Nephron progenitor cell (in vitro differentiated cells): ENCODE measurements at regions not wholly inside any gene's neighbourhood (a gene's known extent, or its start where the extent isn't known, plus 50 kb on each side); places are given as distances from the start of the nearest gene placed in this dataset.

Experiments
- DNase-seq: peaks from one replicate; pipeline ENCODE4 v3.0.0; 2021
- H3K27ac Mint-ChIP-seq: 2 replicates; pipeline ENCODE4 v1.8.0; 2021; ENCODE audit warnings: mild to moderate bottlenecking, moderate library complexity, mixed read lengths
- H3K27me3 Mint-ChIP-seq: 2 replicates; pipeline ENCODE4 v1.8.0; 2021; ENCODE audit warnings: mild to moderate bottlenecking, low read depth, mixed read lengths; ENCODE audit not compliant: poor library complexity
- H3K36me3 Mint-ChIP-seq: 2 replicates; pipeline ENCODE4 v1.8.0; 2021; ENCODE audit warnings: low read depth, mixed read lengths
- H3K4me1 Mint-ChIP-seq: 2 replicates; pipeline ENCODE4 v1.8.0; 2021; ENCODE audit warnings: mixed read lengths
- H3K4me3 Mint-ChIP-seq: 2 replicates; pipeline ENCODE4 v1.8.0; 2021; ENCODE audit warnings: mild to moderate bottlenecking, moderate library complexity, mixed read lengths
- H3K9me3 Mint-ChIP-seq: 2 replicates; pipeline ENCODE4 v1.8.0; 2021; ENCODE audit warnings: mild to moderate bottlenecking, moderate library complexity, mixed read lengths
- TF ChIP-seq, protein P1 (sequence below): fragments of 200-600 bp; sonication (generic); IDR thresholded peaks from 2 replicates; pipeline ENCODE4 v1.5.0; 2021; ENCODE audit warnings: antibody characterized with exemption

DNA sequence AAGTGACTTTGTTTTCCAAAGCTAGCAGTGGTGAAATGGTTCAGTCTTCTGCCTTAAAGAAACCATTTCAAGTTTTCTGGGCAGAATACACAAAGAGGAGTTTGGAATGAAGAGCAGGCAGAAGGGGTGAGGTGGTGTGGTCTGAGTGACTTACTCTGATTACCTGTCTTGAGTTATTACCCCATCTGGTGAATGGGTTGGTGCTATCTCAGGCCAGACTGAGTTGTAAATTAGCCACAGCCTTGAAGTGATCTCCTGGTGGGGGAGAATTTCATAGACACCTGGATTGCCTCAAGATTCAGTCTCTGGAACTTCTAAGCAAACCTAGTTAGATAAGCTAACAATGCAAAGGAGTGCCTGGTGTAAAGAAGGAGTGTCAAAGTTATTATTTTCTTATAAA is 983.5 kb upstream of the NXPH2 start:
- no peak for DNase-seq
- TF ChIP-seq, protein P1, sequence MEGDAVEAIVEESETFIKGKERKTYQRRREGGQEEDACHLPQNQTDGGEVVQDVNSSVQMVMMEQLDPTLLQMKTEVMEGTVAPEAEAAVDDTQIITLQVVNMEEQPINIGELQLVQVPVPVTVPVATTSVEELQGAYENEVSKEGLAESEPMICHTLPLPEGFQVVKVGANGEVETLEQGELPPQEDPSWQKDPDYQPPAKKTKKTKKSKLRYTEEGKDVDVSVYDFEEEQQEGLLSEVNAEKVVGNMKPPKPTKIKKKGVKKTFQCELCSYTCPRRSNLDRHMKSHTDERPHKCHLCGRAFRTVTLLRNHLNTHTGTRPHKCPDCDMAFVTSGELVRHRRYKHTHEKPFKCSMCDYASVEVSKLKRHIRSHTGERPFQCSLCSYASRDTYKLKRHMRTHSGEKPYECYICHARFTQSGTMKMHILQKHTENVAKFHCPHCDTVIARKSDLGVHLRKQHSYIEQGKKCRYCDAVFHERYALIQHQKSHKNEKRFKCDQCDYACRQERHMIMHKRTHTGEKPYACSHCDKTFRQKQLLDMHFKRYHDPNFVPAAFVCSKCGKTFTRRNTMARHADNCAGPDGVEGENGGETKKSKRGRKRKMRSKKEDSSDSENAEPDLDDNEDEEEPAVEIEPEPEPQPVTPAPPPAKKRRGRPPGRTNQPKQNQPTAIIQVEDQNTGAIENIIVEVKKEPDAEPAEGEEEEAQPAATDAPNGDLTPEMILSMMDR = no peak

DNA sequence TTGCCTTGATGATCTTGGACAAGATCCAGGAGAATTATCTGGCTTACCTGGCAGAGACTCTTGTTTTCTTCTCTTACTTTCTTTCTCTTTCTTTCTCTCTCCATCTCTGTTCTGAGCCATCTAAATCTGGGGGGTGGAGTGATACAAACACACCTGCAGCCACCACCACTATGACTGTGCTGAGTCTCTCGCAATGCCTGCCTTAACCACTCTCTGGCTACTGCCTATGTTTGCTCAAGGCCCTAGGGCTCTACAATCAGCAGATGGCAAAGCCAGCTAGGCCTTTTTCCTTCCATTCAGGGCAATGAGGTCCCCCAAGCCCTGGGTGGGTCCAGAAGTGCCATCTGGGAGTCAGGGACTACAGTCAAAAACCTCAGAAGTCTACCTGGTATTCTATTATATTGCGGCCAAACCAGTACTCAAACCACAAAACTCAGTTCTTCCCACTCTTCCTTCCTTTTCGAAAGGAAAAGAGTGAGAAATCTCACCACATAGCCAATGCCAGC is 978.9 kb upstream of the NXPH2 start:
- no peak overlapping the region for H3K27ac Mint-ChIP-seq
- no peak overlapping the region for H3K4me3 Mint-ChIP-seq
- TF ChIP-seq, protein P1 = no peak
- peaks cover 3% of the 10 kb centered on the region for H3K27me3 Mint-ChIP-seq
- peaks cover 6% of the 10 kb centered on the region for H3K4me1 Mint-ChIP-seq
- peaks cover 32% of the 10 kb centered on the region for H3K9me3 Mint-ChIP-seq
- no peaks in the 10 kb centered on the region for H3K36me3 Mint-ChIP-seq
- DNase-seq = no peak

More for the DNA sequence above, 983.5 kb upstream of the NXPH2 start:
- Mint-ChIP-seq H3K27ac (no peak overlapping the region), H3K4me1 (peaks cover 31% of the 10 kb centered on the region), H3K9me3 (peaks cover 4% of the 10 kb centered on the region), H3K4me3 (no peak overlapping the region), H3K27me3 (peaks cover 3% of the 10 kb centered on the region), H3K36me3 (no peaks in the 10 kb centered on the region)

DNA sequence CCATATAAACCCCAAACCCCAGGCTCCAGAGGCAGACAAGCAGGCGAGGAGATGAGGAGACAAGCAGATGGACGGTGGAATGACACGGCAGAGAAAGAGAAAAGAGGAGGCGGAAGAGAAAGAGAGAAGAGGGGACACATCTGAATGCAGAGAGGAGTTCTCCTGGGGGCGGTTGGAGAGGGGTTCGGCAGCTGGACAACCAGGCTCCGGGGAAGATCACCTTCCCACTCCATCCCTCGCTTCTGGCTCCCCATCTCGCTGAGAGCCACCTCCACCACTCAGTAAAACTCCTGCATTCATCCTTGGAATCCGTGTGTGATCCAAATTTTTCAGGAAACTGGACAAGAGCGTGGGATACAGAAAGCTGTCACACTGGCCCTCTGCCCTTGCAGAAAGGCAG is 966.7 kb upstream of the NXPH2 start:
- H3K27me3 Mint-ChIP-seq = peaks cover 6% of the 10 kb centered on the region
- H3K36me3 Mint-ChIP-seq = no peaks in the 10 kb centered on the region
- H3K4me3 Mint-ChIP-seq = no peak overlapping the region
- TF ChIP-seq, protein P1 = no peak
- H3K27ac Mint-ChIP-seq = no peak overlapping the region
- no peak for DNase-seq
- H3K4me1 Mint-ChIP-seq = no peaks in the 10 kb centered on the region
- peaks cover 16% of the 10 kb centered on the region for H3K9me3 Mint-ChIP-seq

DNA sequence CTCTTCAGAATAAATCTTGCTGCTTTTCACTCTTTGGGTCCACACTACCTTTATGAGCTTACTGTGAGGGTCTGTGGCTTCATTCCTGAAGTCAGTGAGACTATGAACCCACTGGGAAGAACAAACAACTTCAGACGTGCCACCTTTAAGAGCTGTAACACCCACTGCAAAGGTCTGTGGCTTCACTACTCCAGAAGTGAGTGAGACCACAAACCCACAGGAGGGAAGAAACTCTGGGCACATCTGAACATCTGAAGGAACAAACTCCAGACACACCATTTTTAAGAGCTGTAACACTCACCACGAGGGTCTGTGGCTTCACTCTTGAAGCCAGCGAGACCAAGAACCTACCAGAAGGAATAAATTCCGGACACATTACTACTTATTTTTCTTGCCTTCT is 964.1 kb upstream of the NXPH2 start:
- Mint-ChIP-seq H3K9me3 (peaks cover 6% of the 10 kb centered on the region), H3K27ac (no peak overlapping the region), H3K4me3 (no peak overlapping the region), H3K4me1 (no peaks in the 10 kb centered on the region), H3K27me3 (peaks cover 6% of the 10 kb centered on the region), H3K36me3 (no peaks in the 10 kb centered on the region)
- TF ChIP-seq, protein P1 = no peak
- no peak for DNase-seq

DNA sequence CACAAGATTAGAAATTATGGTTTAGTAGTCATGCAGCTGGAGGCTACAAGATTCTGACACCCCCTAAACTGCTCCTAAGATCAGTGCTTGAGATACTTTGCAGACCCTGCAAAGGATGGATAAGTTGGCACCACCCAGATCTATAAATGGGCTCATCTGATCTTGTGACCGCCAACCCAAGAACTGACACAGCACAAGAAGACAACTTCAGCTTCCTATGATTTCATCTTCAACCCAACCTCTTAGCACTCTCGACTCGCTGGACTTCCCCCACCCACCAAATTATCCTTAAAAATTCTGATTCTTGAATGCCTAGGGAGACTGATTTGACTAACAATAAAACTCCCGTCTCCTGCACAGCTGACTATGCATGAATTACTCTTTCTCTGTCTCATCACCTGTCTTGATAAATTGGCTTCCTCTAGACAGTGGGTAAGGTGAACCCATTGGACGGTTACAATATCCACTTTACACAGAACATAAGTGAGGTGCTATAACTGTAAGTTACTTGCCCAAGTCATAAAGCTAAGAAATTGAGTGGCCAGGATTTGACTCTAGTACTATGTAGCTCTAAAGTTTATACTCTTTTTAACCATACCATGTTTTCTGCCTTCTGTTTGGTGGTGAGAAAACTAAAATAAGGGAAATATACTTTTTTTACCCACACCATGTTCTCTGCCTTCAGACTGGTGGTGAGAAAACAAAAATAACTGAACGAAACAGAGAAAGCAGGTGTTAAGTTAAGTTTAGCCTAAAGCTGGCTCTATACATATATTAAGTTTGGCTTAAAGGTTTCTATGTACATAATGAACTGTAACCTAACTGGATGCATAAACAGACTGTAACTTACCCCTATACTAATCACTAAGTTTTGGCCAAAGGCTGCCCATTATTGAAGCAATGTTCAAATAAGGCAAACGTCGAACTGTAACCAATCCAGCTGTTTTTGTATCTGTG is 962.3 kb upstream of the NXPH2 start:
- peaks cover 6% of the 10 kb centered on the region for H3K9me3 Mint-ChIP-seq
- H3K27ac Mint-ChIP-seq = no peak overlapping the region
- TF ChIP-seq, protein P1 = no peak
- no peaks in the 10 kb centered on the region for H3K36me3 Mint-ChIP-seq
- H3K27me3 Mint-ChIP-seq = peaks cover 6% of the 10 kb centered on the region
- no peak for DNase-seq
- no peak overlapping the region for H3K4me3 Mint-ChIP-seq
- H3K4me1 Mint-ChIP-seq = no peaks in the 10 kb centered on the region
